Neural cell (in vitro differentiated cells): ENCODE measurements at regions not wholly inside any gene's neighbourhood (a gene's known extent, or its start where the extent isn't known, plus 50 kb on each side); places are given as distances from the start of the nearest gene placed in this dataset.

Experiments
- H2AFZ ChIP-seq: fragments of 200-600, 300-800 bp; sonication (generic), shearing (Covaris generic); 2 replicates; pipeline ENCODE4 v1.6.0; 2014; ENCODE audit warnings: low read depth, mild to moderate bottlenecking, antibody characterized with exemption, low read length, moderate library complexity
- H3F3A ChIP-seq: fragments of 200-600 bp; shearing (Covaris generic); 2 replicates; pipeline ENCODE4 v1.6.1; 2016; ENCODE audit warnings: mild to moderate bottlenecking, moderate library complexity, mixed read lengths, antibody characterized with exemption, low read length; ENCODE audit not compliant: insufficient read depth, poor library complexity, severe bottlenecking
- H3K27ac ChIP-seq: fragments of 200-600, 300-800 bp; sonication (generic), shearing (Covaris generic); 2 replicates; pipeline ENCODE4 v1.5.1; 2014; ENCODE audit warnings: mild to moderate bottlenecking, low read length, moderate library complexity
- H3K27me3 ChIP-seq: fragments of 300-800, 200-600 bp; sonication (generic), shearing (Covaris generic); 2 replicates; pipeline ENCODE4 v1.6.0; 2014; ENCODE audit warnings: mild to moderate bottlenecking, low read depth, low read length, moderate library complexity; ENCODE audit not compliant: insufficient read depth
- H3K36me3 ChIP-seq: fragments of 300-800, 200-600 bp; sonication (generic), shearing (Covaris generic); 2 replicates; pipeline ENCODE4 v1.5.1; 2014; ENCODE audit warnings: mild to moderate bottlenecking, antibody characterized with exemption, low read length, moderate library complexity; ENCODE audit not compliant: insufficient read depth
- H3K4me2 ChIP-seq: fragments of 300-800, 200-600 bp; sonication (generic), shearing (Covaris generic); 2 replicates; pipeline ENCODE4 v1.6.0; 2014; ENCODE audit warnings: mild to moderate bottlenecking, low read length
- H3K4me3 ChIP-seq: fragments of 300-800, 200-600 bp; sonication (generic), shearing (Covaris generic); 2 replicates; pipeline ENCODE4 v1.5.1; 2014; ENCODE audit warnings: mild to moderate bottlenecking, low read length, moderate library complexity
- H3K79me2 ChIP-seq: fragments of 200-600 bp; shearing (Covaris generic); replicated peaks from 2 replicates; pipeline ENCODE4 v1.6.0; 2014; ENCODE audit warnings: mild to moderate bottlenecking, low read length, moderate library complexity; ENCODE audit not compliant: insufficient read depth
- H3K9ac ChIP-seq: fragments of 300-800, 200-600 bp; sonication (generic), shearing (Covaris generic); 2 replicates; pipeline ENCODE4 v1.6.1; 2016; ENCODE audit warnings: mild to moderate bottlenecking, low read length, mixed read lengths
- H3K9me2 ChIP-seq: fragments of 200-600 bp; shearing (Covaris generic); 2 replicates; pipeline ENCODE4 v1.6.1; 2016; ENCODE audit warnings: mild to moderate bottlenecking, low read length, mixed read lengths; ENCODE audit not compliant: insufficient read depth
- H3K9me3 ChIP-seq: fragments of 200-600, 300-800 bp; sonication (generic), shearing (Covaris generic); 2 replicates; pipeline ENCODE4 v1.6.1; 2016; ENCODE audit warnings: mild to moderate bottlenecking, mixed run types, low read length, moderate library complexity, mixed read lengths
- H4K20me1 ChIP-seq: fragments of 200-600 bp; shearing (Covaris generic); 2 replicates; pipeline ENCODE4 v1.6.1; 2016; ENCODE audit warnings: mild to moderate bottlenecking, mixed run types; ENCODE audit not compliant: insufficient read depth
- EP300 ChIP-seq: fragments of 450-650 bp; conservative IDR thresholded peaks from 2 replicates; pipeline ENCODE4 v1.6.1; 2014; ENCODE audit warnings: antibody characterized with exemption, mild to moderate bottlenecking, moderate library complexity; ENCODE audit not compliant: poor library complexity, severe bottlenecking
- EZH2 ChIP-seq: fragments of 200-600, 300-800 bp; shearing (Covaris generic), sonication (generic); IDR thresholded peaks from 2 replicates; pipeline ENCODE4 v1.6.1; 2014; ENCODE audit warnings: antibody characterized with exemption, low read length, borderline replicate concordance, mild to moderate bottlenecking; ENCODE audit not compliant: insufficient read depth, poor library complexity, severe bottlenecking
- MXI1 ChIP-seq: fragments of 450-650 bp; conservative IDR thresholded peaks from 2 replicates; pipeline ENCODE4 v1.6.1; 2014; ENCODE audit warnings: antibody characterized with exemption, mild to moderate bottlenecking; ENCODE audit not compliant: poor library complexity, severe bottlenecking
- POLR2AphosphoS5 ChIP-seq: IDR thresholded peaks from 2 replicates; pipeline ENCODE4 v1.6.1; 2012
- RAD21 ChIP-seq: fragments of 450-650 bp; conservative IDR thresholded peaks from 2 replicates; pipeline ENCODE4 v1.6.1; 2014; ENCODE audit warnings: antibody characterized with exemption, mild to moderate bottlenecking, moderate library complexity
- SMC3 ChIP-seq: fragments of 450-650 bp; conservative IDR thresholded peaks from 2 replicates; pipeline ENCODE4 v1.6.1; 2014; ENCODE audit warnings: antibody characterized with exemption, mild to moderate bottlenecking, moderate library complexity; ENCODE audit not compliant: poor library complexity
- TAF1 ChIP-seq: IDR thresholded peaks from 2 replicates; pipeline ENCODE4 v1.6.1; 2012; ENCODE audit warnings: low read depth
- TF ChIP-seq, protein P1 (sequence below): IDR thresholded peaks from 2 replicates; pipeline ENCODE4 v1.6.1; 2012; ENCODE audit warnings: borderline replicate concordance
- TF ChIP-seq, protein P2 (sequence below): fragments of 450-650 bp; IDR thresholded peaks from 2 replicates; pipeline ENCODE4 v1.5.1; 2014; ENCODE audit warnings: antibody characterized with exemption, mild to moderate bottlenecking, moderate library complexity; ENCODE audit not compliant: poor library complexity, severe bottlenecking

DNA sequence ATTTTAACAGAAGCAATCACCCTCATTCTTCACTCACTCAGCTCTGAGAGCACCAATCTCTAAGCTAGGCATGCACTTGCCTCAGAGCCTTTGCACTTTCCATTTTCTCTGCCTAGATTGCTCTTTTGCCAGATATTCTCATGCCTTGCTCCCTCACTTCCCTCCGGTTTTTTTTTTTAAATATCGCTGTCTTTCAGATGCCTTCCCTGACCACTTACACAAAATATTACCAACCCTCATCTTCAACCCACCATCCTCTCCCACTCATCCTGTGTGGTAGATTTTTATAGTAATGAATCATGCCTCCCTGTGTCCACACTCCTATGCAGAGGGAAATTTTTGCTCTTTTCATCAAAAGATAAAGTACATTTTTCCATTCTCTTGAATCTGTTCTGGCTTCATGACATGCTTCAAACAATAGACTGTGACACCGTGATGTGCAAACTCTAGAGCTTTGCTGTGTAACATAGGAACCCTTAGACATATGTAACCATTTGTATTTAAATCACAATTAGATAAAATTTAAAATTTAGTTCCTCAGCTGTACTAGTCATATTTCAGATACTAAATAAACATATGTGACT, 437.1 kb downstream of the UTRN start:
- H3K27ac ChIP-seq = no peak overlapping the region
- no peak overlapping the region for H3K4me3 ChIP-seq
- H3K4me2 ChIP-seq = no peak overlapping the region
- H3K79me2 ChIP-seq = no peaks in the 10 kb centered on the region
- TF ChIP-seq, protein P1, sequence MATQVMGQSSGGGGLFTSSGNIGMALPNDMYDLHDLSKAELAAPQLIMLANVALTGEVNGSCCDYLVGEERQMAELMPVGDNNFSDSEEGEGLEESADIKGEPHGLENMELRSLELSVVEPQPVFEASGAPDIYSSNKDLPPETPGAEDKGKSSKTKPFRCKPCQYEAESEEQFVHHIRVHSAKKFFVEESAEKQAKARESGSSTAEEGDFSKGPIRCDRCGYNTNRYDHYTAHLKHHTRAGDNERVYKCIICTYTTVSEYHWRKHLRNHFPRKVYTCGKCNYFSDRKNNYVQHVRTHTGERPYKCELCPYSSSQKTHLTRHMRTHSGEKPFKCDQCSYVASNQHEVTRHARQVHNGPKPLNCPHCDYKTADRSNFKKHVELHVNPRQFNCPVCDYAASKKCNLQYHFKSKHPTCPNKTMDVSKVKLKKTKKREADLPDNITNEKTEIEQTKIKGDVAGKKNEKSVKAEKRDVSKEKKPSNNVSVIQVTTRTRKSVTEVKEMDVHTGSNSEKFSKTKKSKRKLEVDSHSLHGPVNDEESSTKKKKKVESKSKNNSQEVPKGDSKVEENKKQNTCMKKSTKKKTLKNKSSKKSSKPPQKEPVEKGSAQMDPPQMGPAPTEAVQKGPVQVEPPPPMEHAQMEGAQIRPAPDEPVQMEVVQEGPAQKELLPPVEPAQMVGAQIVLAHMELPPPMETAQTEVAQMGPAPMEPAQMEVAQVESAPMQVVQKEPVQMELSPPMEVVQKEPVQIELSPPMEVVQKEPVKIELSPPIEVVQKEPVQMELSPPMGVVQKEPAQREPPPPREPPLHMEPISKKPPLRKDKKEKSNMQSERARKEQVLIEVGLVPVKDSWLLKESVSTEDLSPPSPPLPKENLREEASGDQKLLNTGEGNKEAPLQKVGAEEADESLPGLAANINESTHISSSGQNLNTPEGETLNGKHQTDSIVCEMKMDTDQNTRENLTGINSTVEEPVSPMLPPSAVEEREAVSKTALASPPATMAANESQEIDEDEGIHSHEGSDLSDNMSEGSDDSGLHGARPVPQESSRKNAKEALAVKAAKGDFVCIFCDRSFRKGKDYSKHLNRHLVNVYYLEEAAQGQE = no peak
- TF ChIP-seq SMC3 (no peak), POLR2AphosphoS5 (no peak), RAD21 (no peak)
- no peaks in the 10 kb centered on the region for H4K20me1 ChIP-seq
- H2AFZ ChIP-seq = no peak overlapping the region
- no peak overlapping the region for H3K9ac ChIP-seq
- no peaks in the 10 kb centered on the region for H3K9me2 ChIP-seq
- no peaks in the 10 kb centered on the region for H3K36me3 ChIP-seq
- no peaks in the 10 kb centered on the region for H3K9me3 ChIP-seq
- H3K27me3 ChIP-seq = no peaks in the 10 kb centered on the region
- no peaks in the 10 kb centered on the region for H3F3A ChIP-seq

DNA sequence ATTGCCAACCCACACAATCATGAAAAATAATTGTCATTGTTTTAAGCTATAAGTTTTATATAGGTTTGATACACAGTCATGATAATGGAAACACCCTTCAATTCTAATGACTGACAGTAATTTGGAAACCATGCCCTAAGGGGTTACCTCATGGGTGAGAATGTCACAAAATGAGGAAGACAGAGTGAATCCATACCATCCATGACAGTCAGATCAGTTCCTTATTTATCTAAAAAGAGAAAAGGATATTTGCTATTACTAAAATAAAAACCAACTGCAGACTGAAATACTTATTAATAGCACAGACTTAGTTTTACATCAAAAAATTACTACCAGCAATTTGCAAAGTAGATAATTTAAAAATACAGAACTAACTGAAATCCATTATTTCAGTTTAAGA, 437.8 kb downstream of the UTRN start:
- Histone ChIP-seq H3K36me3 (no peaks in the 10 kb centered on the region), H3F3A (no peaks in the 10 kb centered on the region), H2AFZ (no peak overlapping the region), H3K9me3 (no peaks in the 10 kb centered on the region), H4K20me1 (no peaks in the 10 kb centered on the region), H3K79me2 (no peaks in the 10 kb centered on the region), H3K4me3 (no peak overlapping the region), H3K4me2 (no peak overlapping the region), H3K27me3 (no peaks in the 10 kb centered on the region), H3K9me2 (no peaks in the 10 kb centered on the region), H3K9ac (no peak overlapping the region), H3K27ac (no peak overlapping the region)
- TF ChIP-seq MXI1 (no peak), SMC3 (no peak), TAF1 (no peak)
- TF ChIP-seq, protein P2, sequence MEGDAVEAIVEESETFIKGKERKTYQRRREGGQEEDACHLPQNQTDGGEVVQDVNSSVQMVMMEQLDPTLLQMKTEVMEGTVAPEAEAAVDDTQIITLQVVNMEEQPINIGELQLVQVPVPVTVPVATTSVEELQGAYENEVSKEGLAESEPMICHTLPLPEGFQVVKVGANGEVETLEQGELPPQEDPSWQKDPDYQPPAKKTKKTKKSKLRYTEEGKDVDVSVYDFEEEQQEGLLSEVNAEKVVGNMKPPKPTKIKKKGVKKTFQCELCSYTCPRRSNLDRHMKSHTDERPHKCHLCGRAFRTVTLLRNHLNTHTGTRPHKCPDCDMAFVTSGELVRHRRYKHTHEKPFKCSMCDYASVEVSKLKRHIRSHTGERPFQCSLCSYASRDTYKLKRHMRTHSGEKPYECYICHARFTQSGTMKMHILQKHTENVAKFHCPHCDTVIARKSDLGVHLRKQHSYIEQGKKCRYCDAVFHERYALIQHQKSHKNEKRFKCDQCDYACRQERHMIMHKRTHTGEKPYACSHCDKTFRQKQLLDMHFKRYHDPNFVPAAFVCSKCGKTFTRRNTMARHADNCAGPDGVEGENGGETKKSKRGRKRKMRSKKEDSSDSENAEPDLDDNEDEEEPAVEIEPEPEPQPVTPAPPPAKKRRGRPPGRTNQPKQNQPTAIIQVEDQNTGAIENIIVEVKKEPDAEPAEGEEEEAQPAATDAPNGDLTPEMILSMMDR = no peak

DNA sequence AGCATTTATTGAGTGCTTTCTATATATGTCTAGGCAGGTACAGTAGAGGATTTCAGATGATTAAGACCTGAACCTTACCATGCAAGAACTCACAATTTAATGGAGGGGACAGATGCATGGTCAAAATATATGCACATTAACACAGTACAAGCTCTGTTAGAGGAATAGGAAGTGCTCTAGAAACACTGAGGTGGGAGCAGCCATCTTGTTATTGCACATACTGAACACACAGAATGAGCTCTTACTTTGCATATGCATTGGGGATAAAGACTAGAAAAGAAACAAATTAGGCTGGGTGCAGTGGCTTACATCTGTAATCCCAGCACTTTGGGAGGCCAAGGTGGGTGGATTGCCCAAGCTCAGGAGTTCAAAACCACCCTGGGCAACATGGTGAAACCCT, 438.3 kb downstream of the UTRN start:
- Histone ChIP-seq H3K9ac (no peak overlapping the region), H4K20me1 (no peaks in the 10 kb centered on the region)

More for the DNA sequence above, 438.3 kb downstream of the UTRN start:
- Histone ChIP-seq H3K9me3 (no peaks in the 10 kb centered on the region), H3K27me3 (no peaks in the 10 kb centered on the region), H3K4me3 (no peak overlapping the region), H3K4me2 (no peak overlapping the region), H2AFZ (no peak overlapping the region), H3F3A (no peaks in the 10 kb centered on the region), H3K79me2 (no peaks in the 10 kb centered on the region), H3K9me2 (no peaks in the 10 kb centered on the region), H3K36me3 (no peaks in the 10 kb centered on the region), H3K27ac (no peak overlapping the region)
- TF ChIP-seq MXI1 (no peak), RAD21 (no peak), EP300 (no peak), POLR2AphosphoS5 (no peak), TAF1 (no peak), SMC3 (no peak), EZH2 (no peak)
- TF ChIP-seq, protein P1 = no peak
- TF ChIP-seq, protein P2 = no peak
